ENCODE measurements at regions not wholly inside any gene's neighbourhood (a gene's known extent, or its start where the extent isn't known, plus 50 kb on each side); places are given as distances from the start of the nearest gene placed in this dataset.

GRCh38 chr15:35777061-35777460 lies 231.1 kb upstream of the DPH6 start:
- no peak for DNase-seq

DNA sequence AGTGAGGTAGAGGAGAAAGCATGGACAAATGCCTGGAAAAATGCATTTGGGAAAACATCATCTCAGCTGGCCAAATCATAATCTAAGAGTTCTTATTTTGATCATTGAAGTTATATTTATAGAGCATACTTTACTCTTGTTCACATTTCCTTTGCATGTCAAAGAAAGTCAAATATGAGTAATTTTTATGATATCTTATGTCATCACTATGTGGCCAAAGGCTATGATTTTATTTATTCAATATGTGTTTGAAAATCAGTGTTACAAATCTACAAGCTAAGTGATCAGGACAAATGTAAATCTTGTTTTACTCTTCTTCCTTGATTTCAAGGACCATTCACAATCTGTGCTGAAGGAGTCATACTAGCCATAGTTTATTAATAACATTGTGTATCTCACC lies 237.2 kb upstream of the DPH6 start:
- DNase-seq, result no peak

DNA sequence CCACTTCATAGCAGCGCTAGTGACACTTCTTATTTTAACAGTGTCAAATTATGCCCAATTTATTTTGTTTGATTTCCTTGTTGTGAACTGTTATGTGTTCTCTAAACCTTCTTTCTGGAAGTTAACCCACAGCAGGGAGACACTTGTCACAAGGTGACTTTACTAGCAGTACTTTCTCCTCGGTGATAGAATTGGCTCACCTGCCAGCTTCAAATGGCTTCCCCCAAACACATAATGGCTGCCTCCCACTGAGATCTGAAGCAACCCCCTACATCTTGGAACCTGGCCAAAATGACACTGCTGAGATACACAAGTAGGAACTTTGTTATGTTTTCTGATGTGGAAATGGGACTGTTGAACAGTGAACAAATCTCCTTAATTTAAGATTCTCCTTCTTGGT lies 238.8 kb upstream of the DPH6 start:
- no peak for DNase-seq

DNA sequence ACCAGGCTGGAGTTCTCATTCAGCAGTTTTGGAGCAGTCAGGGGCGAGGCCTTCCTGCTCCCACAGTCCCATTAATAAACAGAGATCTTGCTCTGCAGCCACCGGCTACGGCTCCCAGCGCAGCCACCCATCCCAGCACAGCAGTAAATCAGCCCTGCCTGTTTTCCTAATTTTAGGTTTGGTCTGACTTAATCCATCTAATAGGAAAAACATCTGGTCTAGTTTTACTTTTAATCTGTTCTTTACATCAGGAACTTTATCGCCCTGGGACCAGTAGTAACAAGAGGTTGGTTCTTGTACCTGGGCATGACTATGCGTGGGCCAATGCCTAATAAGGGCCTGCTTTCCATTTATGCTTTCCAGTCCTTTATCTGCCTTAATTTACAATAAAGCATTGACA lies 264.0 kb upstream of the DPH6 start:
- no peak for DNase-seq

GRCh38 chr15:35813573-35813972 lies 267.6 kb upstream of the DPH6 start:
- DNase-seq, result no peak

DNA sequence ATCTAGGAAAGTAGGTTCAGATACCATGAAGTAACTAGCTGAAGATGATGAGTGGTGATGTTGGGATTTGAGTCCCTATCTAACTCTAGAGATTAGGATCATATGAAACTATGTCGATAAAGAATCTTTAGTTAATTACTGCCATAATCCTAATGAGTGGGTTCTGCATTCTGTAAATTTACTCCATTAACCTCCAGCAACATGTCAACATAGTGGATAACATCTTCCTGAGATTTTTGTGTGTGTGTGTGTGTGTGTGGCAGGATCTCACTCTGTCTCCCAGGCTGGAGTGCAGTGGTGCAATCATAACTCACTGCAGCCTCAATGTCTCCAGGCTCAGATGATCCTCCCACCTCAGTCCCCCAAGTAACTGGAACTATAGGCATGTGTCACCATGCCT lies 272.9 kb upstream of the DPH6 start:
- DNase-seq, result no peak

DNA sequence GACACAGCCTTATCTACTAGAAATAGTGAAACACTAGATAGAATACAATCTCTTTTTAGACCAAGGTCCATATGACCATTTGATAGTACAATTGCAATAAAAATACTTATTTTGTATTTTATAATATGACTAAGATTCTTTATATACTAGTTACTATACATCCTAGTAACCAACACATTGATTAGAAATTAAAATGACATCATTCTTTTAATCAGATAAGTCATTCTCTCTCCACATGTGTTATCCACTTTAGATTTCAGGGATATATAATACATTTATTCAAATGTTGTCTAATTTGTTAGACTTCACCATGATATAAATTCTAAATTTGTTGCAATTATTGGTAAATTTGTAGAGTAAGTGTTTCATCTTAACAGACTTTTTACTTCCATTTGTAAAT lies 276.2 kb upstream of the DPH6 start:
- no peak for DNase-seq

- no peak for DNase-seq
Observed at GRCh38 chr15:35827141-35827540, 281.2 kb upstream of the DPH6 start.

- no peak for DNase-seq
Observed at GRCh38 chr15:35827911-35828310, 281.9 kb upstream of the DPH6 start.

GRCh38 chr15:35833581-35833980 lies 287.6 kb upstream of the DPH6 start:
- DNase-seq, result no peak

DNA sequence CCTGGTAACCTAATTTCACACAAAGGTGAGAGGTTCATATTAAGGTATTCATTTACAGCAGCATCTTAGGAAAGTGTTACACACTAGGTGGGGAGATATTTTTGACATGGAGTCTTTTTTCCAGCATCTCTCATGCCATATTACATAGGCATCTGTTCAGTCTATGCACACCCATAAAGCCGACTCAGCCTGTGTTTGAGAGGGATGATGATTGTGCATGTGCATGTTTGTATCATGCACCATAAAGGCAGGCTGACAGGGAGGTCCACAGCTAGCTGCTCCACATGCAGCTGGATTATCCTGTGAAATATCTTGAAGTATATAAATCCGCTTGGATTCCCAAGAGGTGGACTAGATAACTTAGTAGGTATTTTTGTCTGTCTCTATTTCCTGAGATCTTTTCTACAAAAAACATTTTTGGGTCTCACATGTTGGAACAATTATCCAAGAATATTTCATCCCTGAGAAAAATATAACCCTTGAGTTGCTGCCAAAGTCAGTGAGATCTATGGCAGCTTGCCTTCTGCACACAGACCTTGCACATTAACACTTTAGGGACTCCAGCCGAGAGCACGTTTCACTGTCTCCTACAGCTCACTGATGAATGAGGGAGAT lies 288.4 kb upstream of the DPH6 start:
- no peak for DNase-seq

DNA sequence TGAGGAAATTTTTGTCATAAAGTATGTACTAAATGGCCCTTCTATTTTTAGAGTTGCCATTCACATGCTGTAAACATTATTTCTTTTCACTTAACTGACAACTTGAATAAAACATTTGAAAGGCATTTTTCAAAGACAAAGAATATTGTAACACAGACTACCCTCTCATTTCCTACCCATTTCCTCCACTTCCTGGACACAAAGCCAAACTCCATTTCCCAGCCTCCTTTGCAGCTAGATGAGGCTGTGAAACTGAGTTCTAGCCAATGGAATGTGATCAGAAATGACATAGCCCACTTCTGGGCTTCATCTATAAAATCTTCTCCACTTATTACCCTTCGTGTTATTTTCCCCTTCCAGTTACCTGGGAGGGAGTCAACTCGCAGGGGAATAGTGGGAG lies 288.9 kb upstream of the DPH6 start:
- no peak for DNase-seq

GRCh38 chr15:35838424-35839111 lies 292.6 kb upstream of the DPH6 start:
- no peak for DNase-seq

GRCh38 chr15:35842631-35843030 lies 296.7 kb upstream of the DPH6 start:
- no peak for DNase-seq

GRCh38 chr15:35843498-35843897 lies 297.5 kb upstream of the DPH6 start:
- no peak for DNase-seq

DNA sequence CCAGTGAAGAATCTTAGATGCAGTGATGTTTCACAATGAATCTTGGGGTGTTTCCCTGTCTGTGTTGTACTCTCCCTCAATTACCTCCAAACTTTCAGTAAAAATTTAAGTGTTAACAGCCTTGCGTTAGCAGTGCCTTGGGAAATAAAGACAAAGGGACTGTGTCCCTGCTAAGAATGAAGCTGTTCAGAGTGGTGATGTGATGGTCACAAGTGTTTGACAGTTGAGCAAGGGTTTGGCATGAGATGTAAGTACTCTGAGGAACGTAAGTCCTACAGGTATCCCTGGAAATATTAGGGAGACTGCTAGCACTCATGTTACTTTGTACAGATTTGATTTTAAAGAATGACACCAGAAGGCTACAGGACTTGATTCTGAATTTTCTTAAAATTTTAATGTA lies 304.3 kb upstream of the DPH6 start:
- DNase-seq, result no peak

DNA sequence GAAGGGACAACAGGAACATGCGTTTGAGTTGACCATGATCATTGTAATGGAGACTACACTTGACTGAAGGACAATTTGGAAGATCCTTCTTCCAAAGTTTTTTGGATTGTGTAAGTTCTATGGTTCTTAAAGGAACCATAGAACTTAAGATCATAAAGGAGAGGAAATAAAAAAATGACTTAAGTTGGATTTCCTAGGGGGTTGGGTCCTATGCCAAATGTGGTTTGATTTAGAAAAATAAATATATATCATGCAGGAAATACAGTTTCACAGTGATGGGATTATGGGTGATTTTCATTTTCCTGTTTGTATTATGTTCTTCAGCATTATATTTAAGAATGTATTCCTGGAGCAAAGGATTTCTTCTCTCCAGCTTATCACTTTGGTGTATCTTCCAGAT lies 305.5 kb upstream of the DPH6 start:
- no peak for DNase-seq

DNA sequence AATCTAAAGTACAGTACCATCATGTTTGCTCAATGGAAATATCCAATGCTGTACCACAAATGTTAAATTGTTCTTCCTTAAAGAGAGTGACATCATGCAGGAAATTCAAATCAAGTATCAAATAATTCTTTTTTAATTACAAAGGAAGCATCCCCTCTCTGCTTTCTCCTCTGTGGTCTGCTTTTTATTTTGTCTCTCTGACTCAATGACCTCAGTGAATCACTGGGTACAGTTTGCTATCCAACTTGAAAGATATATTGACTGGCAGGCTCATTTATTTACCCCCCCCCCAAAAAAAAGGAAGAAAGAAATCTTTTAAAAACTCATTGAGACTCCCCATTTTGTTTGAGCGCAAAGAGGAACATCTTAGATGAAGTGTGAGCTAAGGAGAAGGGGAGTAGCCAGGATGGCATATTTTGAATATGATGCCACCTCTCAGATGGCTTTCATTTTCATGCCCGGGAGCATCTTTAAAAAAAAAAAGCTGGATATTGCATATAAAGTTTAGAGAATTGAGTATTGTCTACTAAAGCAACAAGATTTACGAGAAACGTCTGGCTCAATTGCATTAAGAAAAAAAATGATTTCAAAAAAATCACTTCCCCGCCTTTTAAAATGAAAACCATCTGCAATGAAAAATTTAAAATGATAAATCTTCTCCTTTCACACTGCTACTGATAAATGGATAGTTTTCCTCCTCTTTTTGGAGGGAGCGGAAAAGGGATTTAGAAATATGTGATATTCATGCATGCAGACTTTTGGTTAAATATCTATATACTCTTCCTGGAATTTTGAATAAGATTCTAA lies 307.1 kb upstream of the DPH6 start:
- DNase-seq, result no peak

- DNase-seq, result no peak
Observed at GRCh38 chr15:35854316-35854715, 308.4 kb upstream of the DPH6 start.

- DNase-seq, result no peak
Observed at GRCh38 chr15:35857567-35858226, 311.7 kb upstream of the DPH6 start.

DNA sequence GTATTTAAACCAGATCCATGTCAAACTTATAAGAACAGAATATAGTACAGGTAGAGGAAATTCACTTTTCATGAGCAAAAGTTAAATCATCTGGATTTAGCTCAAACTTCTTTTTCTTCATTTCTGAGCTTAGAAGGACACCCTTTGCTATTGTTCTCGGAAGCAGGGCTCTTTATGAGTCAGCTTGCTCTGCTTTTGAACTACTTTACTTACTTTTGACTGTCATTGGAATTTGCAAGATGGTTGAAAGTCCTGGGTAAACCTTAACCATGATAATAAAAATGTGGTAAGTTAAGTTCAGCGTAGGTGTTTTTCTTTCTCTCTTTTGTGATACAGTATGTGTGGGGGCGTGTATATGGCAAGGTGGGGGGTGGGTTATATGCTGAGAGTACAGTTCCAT lies 312.7 kb upstream of the DPH6 start:
- DNase-seq, result no peak

GRCh38 chr15:35863655-35864054 lies 317.7 kb upstream of the DPH6 start:
- DNase-seq, result no peak

DNA sequence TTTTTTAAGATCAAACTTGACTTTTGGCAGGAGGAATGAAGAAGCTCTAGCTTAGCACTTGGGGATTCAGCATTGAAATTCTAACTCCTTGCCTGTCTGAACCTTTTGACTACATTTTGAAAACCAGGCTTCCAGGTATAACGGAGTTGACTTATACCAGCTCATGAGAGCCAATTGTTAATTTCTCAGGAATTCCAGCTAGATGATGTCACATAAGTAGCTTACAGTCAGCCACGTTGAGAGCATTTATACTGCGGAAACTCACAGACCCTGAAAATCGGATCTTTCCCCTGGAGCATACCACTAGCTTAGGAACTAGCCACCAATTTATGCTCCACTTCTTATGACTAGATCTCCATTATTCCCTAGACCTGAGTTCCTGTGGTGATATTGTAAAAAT lies 321.4 kb upstream of the DPH6 start:
- no peak for DNase-seq

DNA sequence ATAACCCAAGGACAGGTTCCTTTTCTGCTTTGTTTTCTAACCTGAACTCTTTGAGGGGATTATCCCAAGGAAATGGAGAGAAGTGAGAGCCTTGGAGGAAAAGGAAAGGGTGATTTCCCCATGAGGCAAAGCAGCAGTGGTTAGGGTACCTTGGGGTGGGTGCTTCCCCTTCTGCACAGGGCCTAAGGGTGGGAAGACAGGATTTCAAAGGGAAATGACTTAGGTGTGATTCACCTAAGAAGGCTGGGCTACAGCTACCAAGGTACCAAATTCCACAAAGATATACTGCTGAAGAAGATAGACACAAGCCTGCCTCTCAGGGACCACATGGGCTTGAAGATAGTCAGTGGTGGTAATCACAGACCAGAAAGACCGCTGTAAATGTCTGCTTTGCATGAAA lies 325.3 kb upstream of the DPH6 start:
- no peak for DNase-seq

Data from GOT3 (cell line).